Mesothelial cell of epicardium (in vitro differentiated cells): ENCODE measurements at regions not wholly inside any gene's neighbourhood (a gene's known extent, or its start where the extent isn't known, plus 50 kb on each side); places are given as distances from the start of the nearest gene placed in this dataset.

Experiments
- DNase-seq, 2 experiments: peaks; one replicate each; pipeline ENCODE4 v3.0.0; 2021; ENCODE audit warnings: low spot score in 2 of 2; ENCODE audit not compliant: unreplicated experiment in 2 of 2
- H3K27ac Mint-ChIP-seq: 2 replicates; pipeline ENCODE4 v1.8.0; 2021; ENCODE audit warnings: mixed read lengths
- H3K27me3 Mint-ChIP-seq: 2 replicates; pipeline ENCODE4 v1.8.0; 2021; ENCODE audit warnings: low read depth, mixed read lengths
- H3K36me3 Mint-ChIP-seq: 2 replicates; pipeline ENCODE4 v1.8.0; 2021; ENCODE audit warnings: mixed read lengths
- H3K4me1 Mint-ChIP-seq: 2 replicates; pipeline ENCODE4 v1.8.0; 2021; ENCODE audit warnings: mixed read lengths
- H3K4me3 Mint-ChIP-seq: 2 replicates; pipeline ENCODE4 v1.8.0; 2021; ENCODE audit warnings: mild to moderate bottlenecking, moderate library complexity, mixed read lengths
- H3K9me3 Mint-ChIP-seq: 2 replicates; pipeline ENCODE4 v1.8.0; 2021; ENCODE audit warnings: mixed read lengths
- CTCF ChIP-seq: fragments of 200-600 bp; sonication (generic); IDR thresholded peaks from one replicate; pipeline ENCODE4 v1.5.0; 2021; ENCODE audit warnings: antibody characterized with exemption; ENCODE audit not compliant: unreplicated experiment

GRCh38 chr10:90414926-90415325, 442.9 kb downstream of the HTR7 start:
- DNase-seq = no peak
- TF ChIP-seq CTCF = no peak
- Mint-ChIP-seq H3K27me3 (no peaks in the 10 kb centered on the region), H3K4me1 (peaks cover 28% of the 10 kb centered on the region), H3K4me3 (no peak overlapping the region), H3K27ac (no peak overlapping the region), H3K36me3 (peaks cover 15% of the 10 kb centered on the region), H3K9me3 (peaks cover 21% of the 10 kb centered on the region)

- peaks cover 2% of the 10 kb centered on the region for H3K36me3 Mint-ChIP-seq
- TF ChIP-seq CTCF = no peak
- DNase-seq = no peak
These were observed 440.8 kb downstream of the HTR7 start for GRCh38 chr10:90417029-90417428.

GRCh38 chr10:90417476-90418210, 440.2 kb downstream of the HTR7 start:
- no peaks in the 10 kb centered on the region for H3K36me3 Mint-ChIP-seq
- no peak overlapping the region for H3K27ac Mint-ChIP-seq
- no peaks in the 10 kb centered on the region for H3K27me3 Mint-ChIP-seq
- DNase-seq = no peak
- no peak overlapping the region for H3K4me3 Mint-ChIP-seq
- H3K9me3 Mint-ChIP-seq = no peaks in the 10 kb centered on the region
- TF ChIP-seq CTCF = no peak
- H3K4me1 Mint-ChIP-seq = peaks cover 27% of the 10 kb centered on the region

More at GRCh38 chr10:90417029-90417428, 440.8 kb downstream of the HTR7 start:
- Mint-ChIP-seq H3K9me3 (peaks cover under 1% of the 10 kb centered on the region), H3K27ac (no peak overlapping the region), H3K27me3 (no peaks in the 10 kb centered on the region), H3K4me1 (peaks cover 31% of the 10 kb centered on the region), H3K4me3 (no peak overlapping the region)

- H3K9me3 Mint-ChIP-seq = peaks cover 6% of the 10 kb centered on the region
- H3K27me3 Mint-ChIP-seq = no peaks in the 10 kb centered on the region
- H3K27ac Mint-ChIP-seq = peak overlapping the region; percentile 44
- no peak for DNase-seq
- H3K4me3 Mint-ChIP-seq = no peak overlapping the region
- peaks cover 15% of the 10 kb centered on the region for H3K4me1 Mint-ChIP-seq
- peaks cover 1% of the 10 kb centered on the region for H3K36me3 Mint-ChIP-seq
- no peak for TF ChIP-seq CTCF
These were observed 438.8 kb downstream of the HTR7 start for GRCh38 chr10:90418869-90419652.

- no peak overlapping the region for H3K27ac Mint-ChIP-seq
- TF ChIP-seq CTCF = no peak
- H3K4me3 Mint-ChIP-seq = no peak overlapping the region
- H3K4me1 Mint-ChIP-seq = peaks cover 13% of the 10 kb centered on the region
- H3K27me3 Mint-ChIP-seq = no peaks in the 10 kb centered on the region
- peaks cover 7% of the 10 kb centered on the region for H3K9me3 Mint-ChIP-seq
- peaks cover 1% of the 10 kb centered on the region for H3K36me3 Mint-ChIP-seq
- DNase-seq = no peak
These were observed 437.1 kb downstream of the HTR7 start for GRCh38 chr10:90420637-90421318.
